ENCODE measurements at regions not wholly inside any gene's neighbourhood (a gene's known extent, or its start where the extent isn't known, plus 50 kb on each side); places are given as distances from the start of the nearest gene placed in this dataset.
"Not testable (repeated sequence)": the region's sequence is repeated elsewhere in the genome, so short reads cannot be mapped to it uniquely, and the experiment has no call there.

DNA sequence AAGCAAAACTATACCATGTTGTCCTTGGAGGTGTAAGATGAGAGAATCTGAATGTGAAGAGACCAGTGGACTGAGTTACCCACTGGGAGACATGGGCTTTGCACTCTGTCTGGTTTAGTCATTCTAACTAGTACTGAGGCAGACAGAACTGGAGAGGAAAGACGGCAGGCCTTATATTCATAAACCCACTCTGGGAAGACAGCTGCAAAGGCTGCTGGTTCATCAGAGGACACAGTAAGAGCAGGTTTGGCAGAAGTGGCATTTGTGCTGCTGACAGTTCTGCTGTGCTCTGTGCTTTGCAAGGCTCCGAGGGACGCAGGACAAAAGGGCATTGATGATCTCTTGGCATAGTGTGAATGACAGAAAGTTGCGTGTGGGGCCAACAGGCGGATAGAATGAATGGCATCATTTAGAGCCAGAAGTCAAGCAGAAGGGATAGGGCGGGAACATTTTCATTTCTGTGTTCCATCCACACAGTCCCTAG, 142.3 kb upstream of the TENT5A start:
- no peaks in the 10 kb centered on the region for H3K9me3 Mint-ChIP-seq
- no peaks in the 10 kb centered on the region for H3K36me3 Mint-ChIP-seq (ENCODE audit: low read depth)
- H3K27ac Mint-ChIP-seq = no peak overlapping the region
- H3K4me1 Mint-ChIP-seq = no peaks in the 10 kb centered on the region
- TF ChIP-seq, protein P1, sequence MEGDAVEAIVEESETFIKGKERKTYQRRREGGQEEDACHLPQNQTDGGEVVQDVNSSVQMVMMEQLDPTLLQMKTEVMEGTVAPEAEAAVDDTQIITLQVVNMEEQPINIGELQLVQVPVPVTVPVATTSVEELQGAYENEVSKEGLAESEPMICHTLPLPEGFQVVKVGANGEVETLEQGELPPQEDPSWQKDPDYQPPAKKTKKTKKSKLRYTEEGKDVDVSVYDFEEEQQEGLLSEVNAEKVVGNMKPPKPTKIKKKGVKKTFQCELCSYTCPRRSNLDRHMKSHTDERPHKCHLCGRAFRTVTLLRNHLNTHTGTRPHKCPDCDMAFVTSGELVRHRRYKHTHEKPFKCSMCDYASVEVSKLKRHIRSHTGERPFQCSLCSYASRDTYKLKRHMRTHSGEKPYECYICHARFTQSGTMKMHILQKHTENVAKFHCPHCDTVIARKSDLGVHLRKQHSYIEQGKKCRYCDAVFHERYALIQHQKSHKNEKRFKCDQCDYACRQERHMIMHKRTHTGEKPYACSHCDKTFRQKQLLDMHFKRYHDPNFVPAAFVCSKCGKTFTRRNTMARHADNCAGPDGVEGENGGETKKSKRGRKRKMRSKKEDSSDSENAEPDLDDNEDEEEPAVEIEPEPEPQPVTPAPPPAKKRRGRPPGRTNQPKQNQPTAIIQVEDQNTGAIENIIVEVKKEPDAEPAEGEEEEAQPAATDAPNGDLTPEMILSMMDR (IDR thresholded peaks at IDR 0.05; ENCODE audit: unreplicated experiment in 3 of 3) = no peak
- H3K27me3 Mint-ChIP-seq (ENCODE audit: low read depth) = peaks cover 3% of the 10 kb centered on the region
- no peak overlapping the region for H3K4me3 Mint-ChIP-seq

DNA sequence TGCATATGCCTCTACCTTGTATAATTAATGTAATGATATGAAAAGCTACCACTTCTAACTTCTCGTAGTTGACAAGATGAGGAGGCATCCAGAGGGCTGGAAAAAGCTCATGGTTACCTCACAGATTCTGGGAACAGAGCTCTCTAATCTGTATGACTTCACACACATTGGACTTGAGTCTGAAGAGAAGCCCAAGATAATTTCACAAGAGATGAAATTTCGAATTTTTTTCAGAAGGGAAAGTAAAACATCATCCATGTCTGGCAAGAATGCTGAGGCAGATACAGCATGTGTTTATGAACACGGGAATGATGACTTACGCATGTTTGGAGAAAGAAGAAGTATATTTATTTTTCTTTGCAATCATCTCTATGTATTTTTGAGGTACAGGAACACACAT, 141.8 kb upstream of the TENT5A start:
- no peak overlapping the region for H3K27ac Mint-ChIP-seq
- H3K27me3 Mint-ChIP-seq (ENCODE audit: low read depth) = peaks cover 3% of the 10 kb centered on the region
- TF ChIP-seq, protein P1 (IDR thresholded peaks at IDR 0.05; ENCODE audit: unreplicated experiment in 3 of 3) = no peak
- no peaks in the 10 kb centered on the region for H3K9me3 Mint-ChIP-seq
- no peaks in the 10 kb centered on the region for H3K36me3 Mint-ChIP-seq (ENCODE audit: low read depth)
- no peak overlapping the region for H3K4me3 Mint-ChIP-seq
- H3K4me1 Mint-ChIP-seq = no peaks in the 10 kb centered on the region

DNA sequence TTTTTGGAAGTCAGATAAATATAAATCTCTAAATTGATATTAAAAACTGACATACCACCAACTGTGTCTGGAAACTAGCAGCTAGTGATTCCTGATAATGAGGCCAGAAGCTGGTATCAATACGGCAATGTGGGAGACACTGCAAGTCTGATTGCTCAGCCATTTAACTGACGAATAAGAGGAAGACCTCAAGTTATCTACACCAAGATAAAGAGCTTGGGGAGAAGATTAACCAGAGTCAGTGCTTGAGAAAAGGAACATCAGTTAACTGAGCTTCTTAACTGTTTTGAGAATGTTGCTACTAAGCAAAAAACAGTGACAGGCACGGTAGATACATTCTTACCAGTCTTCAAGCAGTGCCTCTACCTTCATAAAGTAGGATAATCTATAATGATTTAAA, 140.4 kb upstream of the TENT5A start:
- peaks cover 3% of the 10 kb centered on the region for H3K27me3 Mint-ChIP-seq (ENCODE audit: low read depth)
- no peaks in the 10 kb centered on the region for H3K4me1 Mint-ChIP-seq
- TF ChIP-seq, protein P1 (IDR thresholded peaks at IDR 0.05; ENCODE audit: unreplicated experiment in 3 of 3) = no peak
- H3K27ac Mint-ChIP-seq = no peak overlapping the region
- H3K36me3 Mint-ChIP-seq (ENCODE audit: low read depth) = no peaks in the 10 kb centered on the region
- no peak overlapping the region for H3K4me3 Mint-ChIP-seq
- no peaks in the 10 kb centered on the region for H3K9me3 Mint-ChIP-seq

DNA sequence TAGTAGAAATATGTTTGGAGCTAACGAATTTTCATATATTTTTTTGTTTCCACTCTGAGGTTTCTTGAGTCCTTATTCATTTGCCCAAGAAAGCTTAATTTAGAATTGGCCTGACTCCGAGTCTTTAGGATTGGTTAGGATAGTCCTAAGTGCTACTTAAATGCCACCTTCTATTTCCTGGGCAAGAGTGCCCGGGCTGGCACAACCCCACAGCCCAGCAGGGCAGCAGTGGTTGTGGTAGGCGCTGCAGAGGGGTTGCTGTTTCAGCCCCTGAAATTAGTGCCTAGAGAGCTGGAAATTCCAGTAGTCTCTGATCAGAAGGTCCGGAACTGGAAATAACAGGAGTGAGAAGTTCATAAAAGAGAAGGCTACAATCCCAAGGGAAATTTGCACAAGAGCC, 139.4 kb upstream of the TENT5A start:
- Mint-ChIP-seq H3K27ac (no peak overlapping the region), H3K27me3 (ENCODE audit: low read depth) (peaks cover 3% of the 10 kb centered on the region), H3K36me3 (ENCODE audit: low read depth) (no peaks in the 10 kb centered on the region), H3K4me1 (no peaks in the 10 kb centered on the region), H3K4me3 (no peak overlapping the region), H3K9me3 (no peaks in the 10 kb centered on the region)
- TF ChIP-seq, protein P1 (IDR thresholded peaks at IDR 0.05; ENCODE audit: unreplicated experiment in 3 of 3) = no peak

DNA sequence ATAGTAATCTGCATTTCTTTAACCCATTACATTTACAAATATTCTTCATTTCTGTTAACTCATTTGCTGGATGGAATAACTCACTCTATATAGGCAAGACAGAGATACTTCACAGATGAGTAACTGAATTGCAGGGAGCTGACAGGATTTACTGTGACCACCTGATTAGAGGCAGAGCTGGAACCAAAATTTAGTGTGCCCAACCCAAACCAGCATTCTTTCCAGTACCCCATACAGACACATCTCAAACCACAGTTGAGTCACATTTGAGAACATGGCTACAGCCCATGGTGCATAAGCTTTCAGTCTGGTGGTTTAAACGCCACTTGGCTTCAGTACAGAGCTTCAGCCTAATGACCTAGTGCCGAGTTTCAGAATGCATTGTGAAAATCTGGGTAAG, 138.4 kb upstream of the TENT5A start:
- H3K4me3 Mint-ChIP-seq = no peak overlapping the region
- peaks cover 3% of the 10 kb centered on the region for H3K27me3 Mint-ChIP-seq (ENCODE audit: low read depth)
- no peaks in the 10 kb centered on the region for H3K36me3 Mint-ChIP-seq (ENCODE audit: low read depth)
- H3K27ac Mint-ChIP-seq = no peak overlapping the region
- no peaks in the 10 kb centered on the region for H3K4me1 Mint-ChIP-seq
- TF ChIP-seq, protein P1 (IDR thresholded peaks at IDR 0.05; ENCODE audit: unreplicated experiment in 3 of 3) = no peak
- no peaks in the 10 kb centered on the region for H3K9me3 Mint-ChIP-seq

DNA sequence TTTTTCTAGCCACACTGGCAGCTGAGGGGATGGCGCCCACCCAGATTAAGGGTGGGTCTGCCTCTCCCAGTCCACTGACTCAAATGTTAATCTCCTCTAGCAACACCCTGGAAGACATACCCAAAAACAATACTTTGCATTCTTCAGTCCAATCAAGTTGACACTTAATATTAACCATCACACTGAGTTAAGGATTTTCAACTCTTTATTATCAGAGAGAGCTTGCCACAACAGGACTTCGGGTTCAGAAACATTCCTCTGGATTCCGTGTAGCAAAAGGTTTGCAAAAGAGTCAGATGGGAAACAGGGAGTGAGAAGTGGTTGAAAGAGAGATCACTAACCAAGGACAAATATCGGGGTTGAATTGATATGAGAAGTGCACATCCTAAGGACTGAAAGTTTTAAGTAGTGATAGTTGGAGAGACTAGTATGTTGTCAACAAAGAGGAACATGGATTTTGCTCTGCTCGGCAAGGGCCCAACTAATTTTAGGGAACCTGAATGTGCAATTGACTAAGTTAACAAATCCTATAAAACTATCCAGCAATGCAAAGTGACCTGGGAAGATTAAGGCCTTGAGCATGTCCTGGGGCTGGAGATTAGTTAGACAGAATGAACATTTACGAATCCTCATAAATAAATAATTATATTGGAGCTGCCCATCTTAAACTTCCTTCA, 137.0 kb upstream of the TENT5A start:
- Mint-ChIP-seq H3K4me3 (no peak overlapping the region), H3K36me3 (ENCODE audit: low read depth) (no peaks in the 10 kb centered on the region), H3K27ac (no peak overlapping the region), H3K9me3 (no peaks in the 10 kb centered on the region), H3K27me3 (ENCODE audit: low read depth) (peaks cover 3% of the 10 kb centered on the region), H3K4me1 (no peaks in the 10 kb centered on the region)
- TF ChIP-seq, protein P1 (IDR thresholded peaks at IDR 0.05; ENCODE audit: unreplicated experiment in 3 of 3) = no peak

DNA sequence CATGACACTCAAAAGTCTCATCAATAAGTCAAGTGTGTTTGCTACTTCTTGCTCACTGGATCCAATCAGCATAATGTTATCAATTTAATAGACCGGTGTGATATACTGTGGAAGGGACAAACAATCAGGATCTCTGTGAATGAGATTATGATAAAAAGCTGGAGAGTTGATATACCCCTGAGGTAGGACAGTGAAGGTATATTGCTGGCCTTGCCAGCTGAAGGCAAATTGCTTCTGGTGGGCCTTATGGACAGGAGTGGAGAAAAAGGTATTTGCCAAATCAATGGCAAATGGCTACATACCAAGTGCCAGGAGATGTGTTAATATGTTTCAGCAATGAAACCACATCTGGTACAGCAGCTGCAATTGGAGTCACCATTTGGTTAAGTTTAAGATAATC, 134.4 kb upstream of the TENT5A start:
- H3K9me3 Mint-ChIP-seq; H3K27me3 Mint-ChIP-seq (ENCODE audit: low read depth); H3K27ac Mint-ChIP-seq; H3K36me3 Mint-ChIP-seq (ENCODE audit: low read depth); H3K4me1 Mint-ChIP-seq; H3K4me3 Mint-ChIP-seq: not testable (repeated sequence)
